HG03159 (cell line): ENCODE measurements at regions not wholly inside any gene's neighbourhood (a gene's known extent, or its start where the extent isn't known, plus 50 kb on each side); places are given as distances from the start of the nearest gene placed in this dataset.
A peak's percentile ranks its signal among the peaks of the same experiment; 100 is the strongest.

Source experiments
- ATAC-seq: cut with Tn5 transposase; IDR thresholded peaks from one replicate; pipeline ENCODE4 v1.9.1; 2021; ENCODE audit warnings: mild to moderate bottlenecking, moderate library complexity; ENCODE audit not compliant: unreplicated experiment

- ATAC-seq = no peak
Observed at GRCh38 chr2:122447237-122447636, 691.8 kb downstream of the TSN start.

- ATAC-seq = peak; percentile 67
Observed at GRCh38 chr2:122451040-122451439, 695.6 kb downstream of the TSN start.

- no peak for ATAC-seq
Observed at GRCh38 chr2:122451697-122452096, 696.2 kb downstream of the TSN start.

- ATAC-seq = no peak
Observed at GRCh38 chr2:122469147-122469546, 713.7 kb downstream of the TSN start.

GRCh38 chr2:122471753-122472152, 716.3 kb downstream of the TSN start:
- ATAC-seq = no peak

- no peak for ATAC-seq
Observed at GRCh38 chr2:122478117-122478516, 722.7 kb downstream of the TSN start.

GRCh38 chr2:122478771-122479170, 723.3 kb downstream of the TSN start:
- ATAC-seq = no peak

- no peak for ATAC-seq
Observed at GRCh38 chr2:122480501-122481243, 725.2 kb downstream of the TSN start.

GRCh38 chr2:122481244-122481622, 725.8 kb downstream of the TSN start:
- ATAC-seq = no peak

- ATAC-seq = no peak
Observed at GRCh38 chr2:122481717-122482116, 726.3 kb downstream of the TSN start.

GRCh38 chr2:122486086-122486485, 730.6 kb downstream of the TSN start:
- no peak for ATAC-seq

- no peak for ATAC-seq
Observed at GRCh38 chr2:122486705-122487415, 731.4 kb downstream of the TSN start.

GRCh38 chr2:122491011-122491410, 735.6 kb downstream of the TSN start:
- no peak for ATAC-seq

- ATAC-seq = no peak
Observed at GRCh38 chr2:122500316-122501105, 745.1 kb downstream of the TSN start.

GRCh38 chr2:122506620-122507019, 751.2 kb downstream of the TSN start:
- no peak for ATAC-seq

GRCh38 chr2:122507261-122507660, 751.8 kb downstream of the TSN start:
- no peak for ATAC-seq

- no peak for ATAC-seq
Observed at GRCh38 chr2:122512091-122512490, 756.6 kb downstream of the TSN start.

- ATAC-seq = no peak
Observed at GRCh38 chr2:122514451-122514996, 759.1 kb downstream of the TSN start.

GRCh38 chr2:122515731-122516290, 760.4 kb downstream of the TSN start:
- no peak for ATAC-seq

GRCh38 chr2:122516775-122517174, 761.3 kb downstream of the TSN start:
- no peak for ATAC-seq

GRCh38 chr2:122519366-122519765, 763.9 kb downstream of the TSN start:
- ATAC-seq = no peak
